OCI-LY3 (cell line): ENCODE measurements at regions not wholly inside any gene's neighbourhood (a gene's known extent, or its start where the extent isn't known, plus 50 kb on each side); places are given as distances from the start of the nearest gene placed in this dataset.

Experiments
- EZH2phosphoT487 ChIP-seq: fragments of 200-600 bp; shearing (Covaris generic); IDR thresholded peaks from 2 replicates; pipeline ENCODE4 v1.6.1; 2018; ENCODE audit warnings: antibody characterized with exemption, mixed run types, low read depth
- TF ChIP-seq, protein P1 (sequence below): fragments of 200-600, 300-600 bp; sonication (generic); IDR thresholded peaks from 2 replicates; pipeline ENCODE4 v1.5.1; 2014; ENCODE audit warnings: antibody characterized with exemption, low read length, low read depth

DNA sequence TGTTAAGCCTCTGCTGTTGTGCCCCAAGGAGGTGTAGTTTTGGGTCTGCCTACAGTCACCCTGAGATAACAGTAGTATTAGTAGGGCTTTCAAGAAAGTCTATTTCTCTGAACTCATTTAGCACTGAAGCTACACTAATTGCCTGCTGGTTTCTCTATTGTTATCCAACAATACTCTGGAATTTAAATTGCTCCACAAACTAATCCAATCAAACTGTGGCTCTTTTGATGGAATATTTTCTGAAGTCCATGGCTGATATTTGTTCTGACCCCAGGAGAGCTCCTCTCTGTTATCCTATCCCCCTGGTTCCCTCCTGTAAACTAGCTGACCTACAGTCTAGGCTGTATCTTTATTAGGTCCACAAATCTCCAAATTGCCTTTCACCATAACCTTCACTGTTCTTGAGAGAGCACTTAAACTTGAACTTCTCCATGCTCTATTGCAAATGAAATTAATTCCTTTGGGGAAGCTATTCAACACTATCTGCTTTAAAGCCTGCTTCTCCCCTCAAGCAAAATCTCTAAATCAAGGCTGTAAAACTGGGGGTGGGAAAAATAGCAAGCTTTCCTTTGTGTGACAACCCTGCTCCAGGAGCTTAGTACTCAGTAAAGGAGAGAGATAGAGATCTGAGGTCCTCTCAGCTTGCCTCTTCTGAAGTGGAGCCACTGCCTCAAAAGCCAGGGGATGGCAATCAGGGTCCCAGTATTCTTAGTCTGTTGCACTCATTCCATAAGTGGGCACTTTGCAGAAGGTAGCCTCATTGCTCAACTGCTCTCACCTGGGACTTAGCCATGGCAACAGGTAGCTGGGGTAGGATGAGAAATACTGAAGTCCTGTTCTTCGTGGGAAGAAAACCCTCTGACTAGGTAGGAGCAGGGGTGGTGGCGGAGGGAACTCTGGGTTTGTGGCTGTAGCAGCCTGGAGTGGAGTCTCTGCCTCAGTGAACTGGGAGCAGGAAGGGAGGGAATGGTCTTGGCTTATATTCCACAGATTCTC lies 110.9 kb downstream of the MACIR start:
- TF ChIP-seq, protein P1, sequence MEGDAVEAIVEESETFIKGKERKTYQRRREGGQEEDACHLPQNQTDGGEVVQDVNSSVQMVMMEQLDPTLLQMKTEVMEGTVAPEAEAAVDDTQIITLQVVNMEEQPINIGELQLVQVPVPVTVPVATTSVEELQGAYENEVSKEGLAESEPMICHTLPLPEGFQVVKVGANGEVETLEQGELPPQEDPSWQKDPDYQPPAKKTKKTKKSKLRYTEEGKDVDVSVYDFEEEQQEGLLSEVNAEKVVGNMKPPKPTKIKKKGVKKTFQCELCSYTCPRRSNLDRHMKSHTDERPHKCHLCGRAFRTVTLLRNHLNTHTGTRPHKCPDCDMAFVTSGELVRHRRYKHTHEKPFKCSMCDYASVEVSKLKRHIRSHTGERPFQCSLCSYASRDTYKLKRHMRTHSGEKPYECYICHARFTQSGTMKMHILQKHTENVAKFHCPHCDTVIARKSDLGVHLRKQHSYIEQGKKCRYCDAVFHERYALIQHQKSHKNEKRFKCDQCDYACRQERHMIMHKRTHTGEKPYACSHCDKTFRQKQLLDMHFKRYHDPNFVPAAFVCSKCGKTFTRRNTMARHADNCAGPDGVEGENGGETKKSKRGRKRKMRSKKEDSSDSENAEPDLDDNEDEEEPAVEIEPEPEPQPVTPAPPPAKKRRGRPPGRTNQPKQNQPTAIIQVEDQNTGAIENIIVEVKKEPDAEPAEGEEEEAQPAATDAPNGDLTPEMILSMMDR, result no peak
- no peak for TF ChIP-seq EZH2phosphoT487
